ENCODE measurements at regions not wholly inside any gene's neighbourhood (a gene's known extent, or its start where the extent isn't known, plus 50 kb on each side); places are given as distances from the start of the nearest gene placed in this dataset.
A peak's percentile ranks its signal among the peaks of the same experiment; 100 is the strongest.

GRCh38 chr14:38867561-38868150 lies 235.4 kb downstream of the SEC23A start:
- no peak overlapping the region for H2BK20ac ChIP-seq (ENCODE audit: low read depth, low read length)
- H3K56ac ChIP-seq (ENCODE audit: extremely low read depth, insufficient read depth, low read length): no peak overlapping the region
- no peak overlapping the region for H4K8ac ChIP-seq (ENCODE audit: low read depth in 2 of 2, low read length in 2 of 2)
- ATAC-seq (ENCODE audit: low read depth) (peak; percentile 93), DNase-seq (peak; percentile 79)
- TF ChIP-seq RCOR1 (IDR thresholded peaks at IDR 0.05; ENCODE audit: insufficient replicate concordance, low read length) (no peak), RAD21 (IDR thresholded peaks at IDR 0.05; ENCODE audit: low read length) (peak; percentile 77), ELK1 (IDR thresholded peaks at IDR 0.05; ENCODE audit: borderline replicate concordance, low read depth, low read length) (no peak), NFE2L2 (IDR thresholded peaks at IDR 0.05; ENCODE audit: low read depth, low read length) (no peak), MXI1 (IDR thresholded peaks at IDR 0.05; ENCODE audit: borderline replicate concordance, low read depth, low read length) (no peak), BHLHE40 (IDR thresholded peaks at IDR 0.05; ENCODE audit: low read depth, low read length) (no peak), CHD1 (IDR thresholded peaks at IDR 0.05; ENCODE audit: low read depth, low read length) (no peak), FOS (IDR thresholded peaks at IDR 0.05; ENCODE audit: low read depth, low read length) (no peak), SMC3 (IDR thresholded peaks at IDR 0.05; ENCODE audit: low read depth, low read length) (peak; percentile 78), MAFK (IDR thresholded peaks at IDR 0.05; ENCODE audit: low read depth, low read length) (no peak), CTCF (conservative IDR thresholded peaks at IDR 0.05; ENCODE audit: low read depth, low read length) (peak; percentile 77), MAZ (IDR thresholded peaks at IDR 0.05; ENCODE audit: borderline replicate concordance, low read depth, low read length) (no peak), USF2 (IDR thresholded peaks at IDR 0.05; ENCODE audit: low read depth, low read length) (no peak), POLR2A (IDR thresholded peaks at IDR 0.05; ENCODE audit: low read depth, low read length) (no peak), RFX5 (IDR thresholded peaks at IDR 0.05; ENCODE audit: low read depth, low read length) (no peak), CEBPB (IDR thresholded peaks at IDR 0.05; ENCODE audit: low read depth, low read length) (no peak)
- no peak overlapping the region for H3K4me2 ChIP-seq (ENCODE audit: low read depth, low read length)
- no peaks in the 10 kb centered on the region for H3K79me1 ChIP-seq (ENCODE audit: low read depth in 1 of 2, low read length in 2 of 2)
- H3K18ac ChIP-seq (ENCODE audit: low read depth, low read length): no peak overlapping the region
- POLR2A ChIA-PET (ENCODE audit: unreplicated experiment): interaction anchor here (0.5 to 0.6 kb wide), 2 partner anchors 28 to 657 kb away, joined by 8 to 10 read pairs; no protein-coding TSS in a partner anchor
- no peak overlapping the region for H4K91ac ChIP-seq (ENCODE audit: insufficient read depth, low read depth, low read length)
- no peak overlapping the region for H2AFZ ChIP-seq (replicated peaks; ENCODE audit: low read length, poor library complexity)
- CTCF ChIA-PET: interaction anchor here (0.6 to 1.3 kb wide), 5 partner anchors 14 to 963 kb away, joined by 3 to 6 read pairs (median 4); no protein-coding TSS in a partner anchor
- dilution Hi-C loops (cut with HindIII; ENCODE audit: low sequenced_read_pairs, unreplicated experiment): no loop called here
- H2AK5ac ChIP-seq (ENCODE audit: low read depth, low read length): no peak overlapping the region
- H3K9me3 ChIP-seq (ENCODE audit: control insufficient read depth, insufficient read depth, low read length): no peaks in the 10 kb centered on the region
- H3K9ac ChIP-seq (ENCODE audit: low read depth, low read length): no peak overlapping the region
- no CpG with 5 or more reads among the region's 5 CpGs for WGBS, 2 experiments (ENCODE audit: extremely low coverage in 2 of 2, insufficient read length in 1 of 2)
- no peak overlapping the region for H2BK5ac ChIP-seq (ENCODE audit: low read depth, low read length, poor library complexity, severe bottlenecking)
- H3K9me1 ChIP-seq (ENCODE audit: insufficient read depth, low read length): no peaks in the 10 kb centered on the region
- no peak overlapping the region for H3K14ac ChIP-seq (replicated peaks; ENCODE audit: low read depth, low read length)
- no peaks in the 10 kb centered on the region for H3K36me3 ChIP-seq (ENCODE audit: control insufficient read depth, insufficient read depth, low read length)
- H3K4ac ChIP-seq (ENCODE audit: low read depth, low read length): no peak overlapping the region
- no peaks in the 10 kb centered on the region for H4K20me1 ChIP-seq (ENCODE audit: insufficient read depth, low read length)
- no peak overlapping the region for H2BK120ac ChIP-seq (ENCODE audit: low read depth, low read length)
- no TSS peak for BruUV-seq (replicated peaks)
- in situ Hi-C loops (cut with MboI; ENCODE audit: low sequenced_read_pairs): loop anchor here (5.0 to 10.0 kb wide), 2 partner anchors 663 to 960 kb away; partner anchors contain the start of gene SSTR1
- no peak overlapping the region for H3K23ac ChIP-seq (ENCODE audit: low read depth, low read length)
- H4K5ac ChIP-seq (ENCODE audit: low read depth, low read length): no peak overlapping the region
- no peak overlapping the region for H3K27ac ChIP-seq (ENCODE audit: insufficient read depth, low read length)
- H2BK15ac ChIP-seq (ENCODE audit: low read depth, low read length): no peak overlapping the region
- no peaks in the 10 kb centered on the region for H3K27me3 ChIP-seq (ENCODE audit: control insufficient read depth, insufficient read depth, low read length)
- no peak overlapping the region for H2AK9ac ChIP-seq (replicated peaks; ENCODE audit: low read depth, low read length, poor library complexity)
- intact Hi-C loops (cut with micrococcal nuclease): loop anchor here (1.0 to 5.0 kb wide), 7 partner anchors 145 to 1157 kb away; no protein-coding TSS in a partner anchor
- no peak overlapping the region for H3K4me3 ChIP-seq (ENCODE audit: insufficient read depth, low read depth, low read length)
- no peaks in the 10 kb centered on the region for H3K4me1 ChIP-seq (ENCODE audit: control insufficient read depth, insufficient read depth, low read length)
